ENCODE measurements at regions not wholly inside any gene's neighbourhood (a gene's known extent, or its start where the extent isn't known, plus 50 kb on each side); places are given as distances from the start of the nearest gene placed in this dataset.

GRCh38 chr1:118786454-118787155 is 201.5 kb downstream of the TBX15 start:
- no peak for DNase-seq (ENCODE audit: low read depth)
- TF ChIP-seq CTCF (IDR thresholded peaks at IDR 0.05; ENCODE audit: low read length, missing control alignments) = no peak

GRCh38 chr1:118785246-118785645 is 202.9 kb downstream of the TBX15 start:
- no peak for TF ChIP-seq CTCF (IDR thresholded peaks at IDR 0.05; ENCODE audit: low read length, missing control alignments)

More at GRCh38 chr1:118786454-118787155, 201.5 kb downstream of the TBX15 start:
- no peak overlapping the region for H3K4me3 ChIP-seq (replicated peaks; ENCODE audit: low read depth, low read length)

GRCh38 chr1:118783095-118783758 is 204.9 kb downstream of the TBX15 start:
- no peak for DNase-seq (ENCODE audit: low read depth)
- no peak overlapping the region for H3K4me3 ChIP-seq (replicated peaks; ENCODE audit: low read depth, low read length)
- TF ChIP-seq CTCF (IDR thresholded peaks at IDR 0.05; ENCODE audit: low read length, missing control alignments) = no peak

More at GRCh38 chr1:118785246-118785645, 202.9 kb downstream of the TBX15 start:
- no peak overlapping the region for H3K4me3 ChIP-seq (replicated peaks; ENCODE audit: low read depth, low read length)
- DNase-seq (ENCODE audit: low read depth) = no peak

GRCh38 chr1:118773656-118774055 is 214.5 kb downstream of the TBX15 start:
- no peak for TF ChIP-seq CTCF (IDR thresholded peaks at IDR 0.05; ENCODE audit: low read length, missing control alignments)
- no peak overlapping the region for H3K4me3 ChIP-seq (replicated peaks; ENCODE audit: low read depth, low read length)
- DNase-seq (ENCODE audit: low read depth) = no peak

- no peak for TF ChIP-seq CTCF (IDR thresholded peaks at IDR 0.05; ENCODE audit: low read length, missing control alignments)
- no peak overlapping the region for H3K4me3 ChIP-seq (replicated peaks; ENCODE audit: low read depth, low read length)
- DNase-seq (ENCODE audit: low read depth) = no peak
Observed at GRCh38 chr1:118767971-118768370, 220.2 kb downstream of the TBX15 start.

GRCh38 chr1:118753976-118754375 is 234.2 kb downstream of the TBX15 start:
- no peak for TF ChIP-seq CTCF (IDR thresholded peaks at IDR 0.05; ENCODE audit: low read length, missing control alignments)
- DNase-seq (ENCODE audit: low read depth) = no peak

More at GRCh38 chr1:118753976-118754375, 234.2 kb downstream of the TBX15 start:
- H3K4me3 ChIP-seq (replicated peaks; ENCODE audit: low read depth, low read length) = no peak overlapping the region

All from fibroblast of pulmonary artery (primary cell).